ENCODE measurements at regions not wholly inside any gene's neighbourhood (a gene's known extent, or its start where the extent isn't known, plus 50 kb on each side); places are given as distances from the start of the nearest gene placed in this dataset.

DNA sequence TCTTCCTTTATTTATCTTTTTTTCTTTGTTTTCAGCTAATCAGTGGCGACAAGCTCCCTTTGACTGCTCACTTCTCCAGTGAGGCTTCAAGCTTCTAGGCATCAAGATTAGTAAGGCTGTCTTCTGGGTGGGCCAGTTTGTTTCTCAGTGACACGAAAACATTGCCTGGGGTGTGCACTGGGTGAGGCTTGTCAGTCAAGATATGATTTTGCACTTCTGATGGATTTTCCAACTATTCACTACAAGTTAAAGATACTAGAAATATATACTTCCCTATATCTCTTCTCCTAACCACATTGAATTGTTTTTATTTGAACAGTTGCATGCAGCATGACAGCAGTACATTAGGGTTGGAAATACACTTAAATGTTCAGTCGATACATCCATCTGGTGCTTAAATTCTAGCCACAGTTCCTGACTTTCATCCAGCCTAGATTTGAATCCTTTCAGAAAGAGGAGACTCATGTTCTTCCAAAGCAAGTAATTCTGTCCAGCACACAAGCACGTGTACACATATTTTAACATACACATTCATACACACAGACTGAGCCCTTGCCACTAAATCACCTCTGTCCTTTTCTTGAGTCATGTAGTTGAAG, 275.6 kb upstream of the NOVA1 start:
- H3K27ac ChIP-seq (ENCODE audit: low read length) = no peak overlapping the region
- ATAC-seq (ENCODE audit: insufficient read depth, low read depth) = no peak

GRCh38 chr14:26887847-26888246, 290.0 kb upstream of the NOVA1 start:
- Histone ChIP-seq H4K20me1 (ENCODE audit: insufficient read depth, low read length) (no peaks in the 10 kb centered on the region), H3K4me1 (ENCODE audit: insufficient read depth, low read length) (no peaks in the 10 kb centered on the region), H2AFZ (ENCODE audit: low read depth, low read length) (no peak overlapping the region), H3K27ac (ENCODE audit: low read length) (no peak overlapping the region), H3K9me3 (ENCODE audit: insufficient read depth, low read length, severe bottlenecking) (no peaks in the 10 kb centered on the region), H3K4me2 (ENCODE audit: insufficient read depth, low read length) (no peak overlapping the region), H3K27me3 (ENCODE audit: insufficient read depth, low read length, poor library complexity) (no peaks in the 10 kb centered on the region), H3K79me2 (ENCODE audit: insufficient read depth, low read length) (no peaks in the 10 kb centered on the region), H3K9ac (ENCODE audit: low read depth, low read length) (no peak overlapping the region), H3K36me3 (ENCODE audit: insufficient read depth, low read length) (no peaks in the 10 kb centered on the region), H3K4me3 (ENCODE audit: low read depth in 1 of 2, low read length in 2 of 2) (no peak overlapping the region)
- no peak for TF ChIP-seq CTCF (IDR thresholded peaks at IDR 0.05; ENCODE audit: borderline replicate concordance, extremely low read depth, low read length, poor library complexity, severe bottlenecking)
- TF ChIP-seq EZH2 (IDR thresholded peaks at IDR 0.05; ENCODE audit: borderline replicate concordance, low read depth, low read length, severe bottlenecking) = no peak
- DNase-seq = no peak
- no peak for ATAC-seq (ENCODE audit: insufficient read depth, low read depth)

More for the DNA sequence above, 275.6 kb upstream of the NOVA1 start:
- no peaks in the 10 kb centered on the region for H3K4me1 ChIP-seq (ENCODE audit: insufficient read depth, low read length)
- H3K9ac ChIP-seq (ENCODE audit: low read depth, low read length) = no peak overlapping the region
- H3K4me3 ChIP-seq (ENCODE audit: low read depth in 1 of 2, low read length in 2 of 2) = no peak overlapping the region
- H3K4me2 ChIP-seq (ENCODE audit: insufficient read depth, low read length) = no peak overlapping the region
- no peaks in the 10 kb centered on the region for H3K79me2 ChIP-seq (ENCODE audit: insufficient read depth, low read length)
- H3K9me3 ChIP-seq (ENCODE audit: insufficient read depth, low read length, severe bottlenecking) = no peaks in the 10 kb centered on the region
- H4K20me1 ChIP-seq (ENCODE audit: insufficient read depth, low read length) = no peaks in the 10 kb centered on the region
- H3K36me3 ChIP-seq (ENCODE audit: insufficient read depth, low read length) = no peaks in the 10 kb centered on the region
- DNase-seq = no peak
- H3K27me3 ChIP-seq (ENCODE audit: insufficient read depth, low read length, poor library complexity) = no peaks in the 10 kb centered on the region
- no peak for TF ChIP-seq EZH2 (IDR thresholded peaks at IDR 0.05; ENCODE audit: borderline replicate concordance, low read depth, low read length, severe bottlenecking)
- TF ChIP-seq CTCF (IDR thresholded peaks at IDR 0.05; ENCODE audit: borderline replicate concordance, extremely low read depth, low read length, poor library complexity, severe bottlenecking) = no peak
- no peak overlapping the region for H2AFZ ChIP-seq (ENCODE audit: low read depth, low read length)

DNA sequence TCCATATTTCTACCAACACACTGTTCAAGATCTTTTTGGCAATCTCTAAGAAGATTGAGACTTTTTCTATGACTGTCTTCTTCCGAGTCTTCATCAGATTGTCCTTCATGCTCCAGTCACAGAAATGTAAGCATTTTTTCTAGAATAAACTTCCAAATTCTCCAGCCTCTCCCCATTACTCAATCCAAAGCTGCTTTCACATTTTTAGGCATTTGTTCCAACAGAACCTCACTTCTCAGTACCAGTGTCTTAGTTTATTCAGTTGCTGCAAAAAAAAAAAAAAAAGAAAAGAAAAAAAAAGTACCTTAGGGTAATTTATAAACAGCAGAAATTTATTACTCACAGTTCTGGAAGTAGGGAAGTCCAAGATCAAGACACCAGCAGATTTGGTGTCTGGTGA, 290.8 kb upstream of the NOVA1 start:
- Histone ChIP-seq H3K36me3 (ENCODE audit: insufficient read depth, low read length) (no peaks in the 10 kb centered on the region), H3K4me1 (ENCODE audit: insufficient read depth, low read length) (no peaks in the 10 kb centered on the region), H3K4me2 (ENCODE audit: insufficient read depth, low read length) (no peak overlapping the region), H3K9ac (ENCODE audit: low read depth, low read length) (no peak overlapping the region), H2AFZ (ENCODE audit: low read depth, low read length) (no peak overlapping the region), H3K9me3 (ENCODE audit: insufficient read depth, low read length, severe bottlenecking) (no peaks in the 10 kb centered on the region), H4K20me1 (ENCODE audit: insufficient read depth, low read length) (no peaks in the 10 kb centered on the region), H3K79me2 (ENCODE audit: insufficient read depth, low read length) (no peaks in the 10 kb centered on the region), H3K27ac (ENCODE audit: low read length) (no peak overlapping the region), H3K27me3 (ENCODE audit: insufficient read depth, low read length, poor library complexity) (no peaks in the 10 kb centered on the region), H3K4me3 (ENCODE audit: low read depth in 1 of 2, low read length in 2 of 2) (no peak overlapping the region)
- ATAC-seq (ENCODE audit: insufficient read depth, low read depth) (no peak), DNase-seq (no peak)
- TF ChIP-seq CTCF (IDR thresholded peaks at IDR 0.05; ENCODE audit: borderline replicate concordance, extremely low read depth, low read length, poor library complexity, severe bottlenecking) (no peak), EZH2 (IDR thresholded peaks at IDR 0.05; ENCODE audit: borderline replicate concordance, low read depth, low read length, severe bottlenecking) (no peak)
